DOHH2 (cell line): ENCODE measurements at regions not wholly inside any gene's neighbourhood (a gene's known extent, or its start where the extent isn't known, plus 50 kb on each side); places are given as distances from the start of the nearest gene placed in this dataset.

ENCODE experiments used
- H3F3A ChIP-seq: fragments of 200-600 bp; sonication (generic), shearing (Covaris generic); 2 replicates; pipeline ENCODE4 v1.6.0; 2016; ENCODE audit warnings: antibody characterized with exemption, mild to moderate bottlenecking; ENCODE audit not compliant: control insufficient read depth, insufficient read depth
- H3K27ac ChIP-seq: fragments of 200-600 bp; sonication (generic); 2 replicates; pipeline ENCODE4 v1.5.1; 2014; ENCODE audit warnings: low read depth, mild to moderate bottlenecking, low read length, moderate library complexity
- H3K27me3 ChIP-seq: fragments of 200-600 bp; sonication (generic); 2 replicates; pipeline ENCODE4 v1.6.1; 2014; ENCODE audit warnings: mild to moderate bottlenecking, low read length, mixed read lengths; ENCODE audit not compliant: control insufficient read depth
- H3K36me3 ChIP-seq: fragments of 200-600 bp; sonication (generic); 2 replicates; pipeline ENCODE4 v1.6.1; 2014; ENCODE audit warnings: mild to moderate bottlenecking, low read length, moderate library complexity, mixed read lengths; ENCODE audit not compliant: control insufficient read depth
- H3K4me1 ChIP-seq: fragments of 200-600 bp; sonication (generic); 2 replicates; pipeline ENCODE4 v1.6.1; 2014; ENCODE audit warnings: mild to moderate bottlenecking, low read length, mixed read lengths; ENCODE audit not compliant: control insufficient read depth
- H3K4me2 ChIP-seq: fragments of 200-600 bp; sonication (generic); 2 replicates; pipeline ENCODE4 v1.6.0; 2014; ENCODE audit warnings: mild to moderate bottlenecking, low read length, moderate library complexity
- H3K4me3 ChIP-seq: fragments of 200-600 bp; sonication (generic); 2 replicates; pipeline ENCODE4 v1.5.1; 2014; ENCODE audit warnings: mild to moderate bottlenecking, low read length, mixed read lengths
- H3K79me2 ChIP-seq: fragments of 200-600 bp; sonication (generic); 2 replicates; pipeline ENCODE4 v1.6.1; 2014; ENCODE audit warnings: mild to moderate bottlenecking, low read length, mixed read lengths; ENCODE audit not compliant: control insufficient read depth
- H3K9me2 ChIP-seq: fragments of 200-600 bp; sonication (generic); replicated peaks from 2 replicates; pipeline ENCODE4 v1.6.1; 2014; ENCODE audit warnings: mild to moderate bottlenecking, low read length, mixed read lengths; ENCODE audit not compliant: control insufficient read depth
- H3K9me3 ChIP-seq: fragments of 200-600 bp; sonication (generic); 2 replicates; pipeline ENCODE4 v1.6.1; 2014; ENCODE audit warnings: antibody characterized with exemption, low read length, mixed read lengths; ENCODE audit not compliant: control insufficient read depth, insufficient read depth
- H4K20me1 ChIP-seq: fragments of 200-600 bp; sonication (generic); 2 replicates; pipeline ENCODE4 v1.6.0; 2014; ENCODE audit warnings: low read depth, mild to moderate bottlenecking, antibody characterized with exemption, low read length, moderate library complexity; ENCODE audit not compliant: control insufficient read depth, insufficient read depth
- CTCF ChIP-seq: fragments of 200-600 bp; sonication (generic); IDR thresholded peaks from one replicate; pipeline ENCODE4 v1.5.1; 2014; ENCODE audit warnings: antibody characterized with exemption, mild to moderate bottlenecking, low read depth, low read length; ENCODE audit not compliant: poor library complexity, severe bottlenecking
- EZH2phosphoT487 ChIP-seq: fragments of 200-600 bp; sonication (generic); IDR thresholded peaks from 2 replicates; pipeline ENCODE4 v1.6.1; 2017; ENCODE audit warnings: borderline replicate concordance, mild to moderate bottlenecking, antibody characterized with exemption, low read length, moderate library complexity, mixed read lengths

- Histone ChIP-seq H3F3A (no peaks in the 10 kb centered on the region), H3K9me2 (no peaks in the 10 kb centered on the region), H3K36me3 (no peaks in the 10 kb centered on the region), H3K4me2 (no peak overlapping the region), H3K9me3 (no peaks in the 10 kb centered on the region), H3K4me1 (no peaks in the 10 kb centered on the region), H3K79me2 (no peaks in the 10 kb centered on the region), H3K4me3 (no peak overlapping the region), H3K27me3 (no peaks in the 10 kb centered on the region), H4K20me1 (no peaks in the 10 kb centered on the region), H3K27ac (no peak overlapping the region)
- TF ChIP-seq CTCF: no peak
- TF ChIP-seq EZH2phosphoT487: no peak
These were observed 191.3 kb downstream of the TFCP2L1 start for GRCh38 chr2:121093692-121094091.

GRCh38 chr2:121094101-121094500 is 190.9 kb downstream of the TFCP2L1 start:
- TF ChIP-seq EZH2phosphoT487: no peak
- TF ChIP-seq CTCF: no peak

GRCh38 chr2:121094845-121095244 is 190.2 kb downstream of the TFCP2L1 start:
- H3K27me3 ChIP-seq: no peaks in the 10 kb centered on the region
- no peak overlapping the region for H3K4me2 ChIP-seq
- H3F3A ChIP-seq: no peaks in the 10 kb centered on the region
- no peaks in the 10 kb centered on the region for H4K20me1 ChIP-seq
- no peak overlapping the region for H3K27ac ChIP-seq
- no peaks in the 10 kb centered on the region for H3K79me2 ChIP-seq
- no peak overlapping the region for H3K4me3 ChIP-seq
- no peaks in the 10 kb centered on the region for H3K9me3 ChIP-seq
- H3K36me3 ChIP-seq: no peaks in the 10 kb centered on the region
- H3K4me1 ChIP-seq: no peaks in the 10 kb centered on the region
- TF ChIP-seq EZH2phosphoT487 (no peak), CTCF (no peak)
- no peaks in the 10 kb centered on the region for H3K9me2 ChIP-seq

More at GRCh38 chr2:121094101-121094500, 190.9 kb downstream of the TFCP2L1 start:
- H3K9me3 ChIP-seq: no peaks in the 10 kb centered on the region
- H3K27ac ChIP-seq: no peak overlapping the region
- no peaks in the 10 kb centered on the region for H3K4me1 ChIP-seq
- H3K4me2 ChIP-seq: no peak overlapping the region
- no peaks in the 10 kb centered on the region for H3F3A ChIP-seq
- no peaks in the 10 kb centered on the region for H3K27me3 ChIP-seq
- H3K79me2 ChIP-seq: no peaks in the 10 kb centered on the region
- H3K9me2 ChIP-seq: no peaks in the 10 kb centered on the region
- no peak overlapping the region for H3K4me3 ChIP-seq
- H3K36me3 ChIP-seq: no peaks in the 10 kb centered on the region
- H4K20me1 ChIP-seq: no peaks in the 10 kb centered on the region
